IMR-90 (cell line): ENCODE measurements at regions not wholly inside any gene's neighbourhood (a gene's known extent, or its start where the extent isn't known, plus 50 kb on each side); places are given as distances from the start of the nearest gene placed in this dataset.

ENCODE experiments used
- ATAC-seq: fragments of 200-7000 bp; cut with Tn5 transposase; 2 replicates; pipeline ENCODE4 v1.9.1; 2020; ENCODE audit warnings: low read depth, mild to moderate bottlenecking, moderate library complexity
- BruUV-seq: library from RNA; stranded (reverse); fragments of 400-500 nt; replicated peaks from 2 replicates; lab custom pipeline; 2021; lab: Mats Ljungman, UMichigan
- CTCF ChIA-PET: fragments of 300-600 bp; formaldehyde crosslinking; extraction: SDS; loops from one replicate; lab custom pipeline; 2021; ENCODE audit warnings: antibody characterized with exemption; lab: Yijun Ruan, JAX
- POLR2A ChIA-PET: fragments of 300-600 bp; sonication (Branson Sonifier 250); formaldehyde crosslinking; loops from one replicate; lab custom pipeline; 2022; ENCODE audit warnings: antibody characterized with exemption; ENCODE audit not compliant: unreplicated experiment; lab: Charles Lee
- DNase-seq: peaks from one replicate; pipeline ENCODE4 v3.0.0; 2013
- H2AFZ ChIP-seq: replicated peaks from 2 replicates; pipeline ENCODE3; 2013; ENCODE audit warnings: low read length, mild to moderate bottlenecking; ENCODE audit not compliant: poor library complexity
- H2AK5ac ChIP-seq: 2 replicates; pipeline ENCODE4 v1.6.1; 2013; ENCODE audit warnings: low read depth, low read length, inconsistent platforms
- H2AK9ac ChIP-seq: replicated peaks from 2 replicates; pipeline ENCODE3; 2013; ENCODE audit warnings: mild to moderate bottlenecking, low read depth, low read length, moderate library complexity; ENCODE audit not compliant: poor library complexity
- H2BK120ac ChIP-seq: 2 replicates; pipeline ENCODE4 v1.6.1; 2013; ENCODE audit warnings: low read depth, low read length, inconsistent platforms
- H2BK15ac ChIP-seq: 3 replicates; pipeline ENCODE4 v1.6.1; 2013; ENCODE audit warnings: low read depth, low read length, inconsistent platforms
- H2BK20ac ChIP-seq: 2 replicates; pipeline ENCODE4 v1.6.1; 2013; ENCODE audit warnings: low read depth, mild to moderate bottlenecking, inconsistent platforms, low read length, moderate library complexity
- H2BK5ac ChIP-seq: 2 replicates; pipeline ENCODE4 v1.6.1; 2013; ENCODE audit warnings: mild to moderate bottlenecking, low read depth, low read length, inconsistent platforms; ENCODE audit not compliant: poor library complexity, severe bottlenecking
- H3K14ac ChIP-seq: replicated peaks from 2 replicates; pipeline ENCODE4 v1.6.1; 2013; ENCODE audit warnings: low read depth, low read length, inconsistent platforms
- H3K18ac ChIP-seq: 2 replicates; pipeline ENCODE4 v1.6.1; 2013; ENCODE audit warnings: low read depth, low read length, control low read depth
- H3K23ac ChIP-seq: 2 replicates; pipeline ENCODE4 v1.6.1; 2013; ENCODE audit warnings: low read depth, low read length, inconsistent platforms
- H3K27ac ChIP-seq: 2 replicates; pipeline ENCODE4 v1.5.1; 2013; ENCODE audit warnings: mild to moderate bottlenecking, control low read depth, low read length; ENCODE audit not compliant: insufficient read depth
- H3K27me3 ChIP-seq: 2 replicates; pipeline ENCODE4 v1.6.1; 2013; ENCODE audit warnings: low read length; ENCODE audit not compliant: control insufficient read depth, insufficient read depth
- H3K36me3 ChIP-seq: 2 replicates; pipeline ENCODE4 v1.6.1; 2013; ENCODE audit warnings: low read length, mixed read lengths; ENCODE audit not compliant: control insufficient read depth, insufficient read depth
- H3K4ac ChIP-seq: 2 replicates; pipeline ENCODE4 v1.6.1; 2013; ENCODE audit warnings: low read depth, low read length, inconsistent platforms
- H3K4me1 ChIP-seq: 2 replicates; pipeline ENCODE4 v1.6.1; 2013; ENCODE audit warnings: low read length, mixed read lengths; ENCODE audit not compliant: control insufficient read depth, insufficient read depth
- H3K4me2 ChIP-seq: 2 replicates; pipeline ENCODE4 v1.6.1; 2013; ENCODE audit warnings: low read depth, mild to moderate bottlenecking, control low read depth, low read length, moderate library complexity
- H3K4me3 ChIP-seq: 2 replicates; pipeline ENCODE4 v1.5.1; 2013; ENCODE audit warnings: low read depth, mild to moderate bottlenecking, control low read depth, low read length, moderate library complexity; ENCODE audit not compliant: insufficient read depth
- H3K56ac ChIP-seq: 2 replicates; pipeline ENCODE4 v1.6.1; 2013; ENCODE audit warnings: low read length, inconsistent platforms; ENCODE audit not compliant: insufficient read depth; ENCODE audit errors: extremely low read depth
- H3K79me1 ChIP-seq, 2 experiments: 2 replicates each; pipeline ENCODE4 v1.6.1; 2013; ENCODE audit warnings: low read length in 2 of 2, inconsistent platforms in 1 of 2, low read depth in 1 of 2
- H3K9ac ChIP-seq: 2 replicates; pipeline ENCODE4 v1.6.1; 2013; ENCODE audit warnings: low read depth, low read length, control low read depth
- H3K9me1 ChIP-seq: 2 replicates; pipeline ENCODE4 v1.6.1; 2013; ENCODE audit warnings: low read length, inconsistent platforms; ENCODE audit not compliant: insufficient read depth
- H3K9me3 ChIP-seq: 2 replicates; pipeline ENCODE4 v1.6.1; 2013; ENCODE audit warnings: low read length; ENCODE audit not compliant: control insufficient read depth, insufficient read depth
- H4K20me1 ChIP-seq: 2 replicates; pipeline ENCODE4 v1.6.1; 2013; ENCODE audit warnings: low read length, inconsistent platforms; ENCODE audit not compliant: insufficient read depth
- H4K5ac ChIP-seq: 2 replicates; pipeline ENCODE4 v1.6.1; 2013; ENCODE audit warnings: mild to moderate bottlenecking, low read depth, low read length, control low read depth
- H4K8ac ChIP-seq, 2 experiments: 2 replicates each; pipeline ENCODE4 v1.6.1; 2013; ENCODE audit warnings: low read depth in 2 of 2, low read length in 2 of 2, control low read depth in 1 of 2, inconsistent platforms in 1 of 2
- H4K91ac ChIP-seq: 2 replicates; pipeline ENCODE4 v1.6.1; 2013; ENCODE audit warnings: low read depth, low read length, inconsistent platforms; ENCODE audit not compliant: insufficient read depth
- BHLHE40 ChIP-seq: fragments of 150-350 bp; IDR thresholded peaks from 2 replicates; pipeline ENCODE4 v1.6.1; 2016; ENCODE audit warnings: mild to moderate bottlenecking, low read depth, low read length
- MAFK ChIP-seq: IDR thresholded peaks from 2 replicates; pipeline ENCODE4 v1.6.1; 2012; ENCODE audit warnings: low read depth, low read length, improper control_type of control experiment
- RAD21 ChIP-seq: IDR thresholded peaks from 2 replicates; pipeline ENCODE4 v1.6.1; 2012; ENCODE audit warnings: low read length, improper control_type of control experiment
- SMC3 ChIP-seq: fragments of 150-350 bp; IDR thresholded peaks from 2 replicates; pipeline ENCODE4 v1.6.1; 2016; ENCODE audit warnings: low read depth, mild to moderate bottlenecking, antibody characterized with exemption, low read length, moderate library complexity
- WGBS, 2 experiments: methylation state at CpG; one replicate each; pipeline versions ENCODE4 v1.1.5 to v1.1.7; 2013; ENCODE audit warnings: missing lambda C conversion rate in 2 of 2; ENCODE audit not compliant: insufficient read length in 1 of 2; ENCODE audit errors: extremely low coverage in 2 of 2; 5-methylcytosine and 5-hydroxymethylcytosine counted together
- dilution Hi-C: fragments of 300-500 bp; cut with HindIII; formaldehyde crosslinking; loops from one replicate; pipeline ENCODE4 v1.14.3; 2018; ENCODE audit warnings: low sequenced_read_pairs; ENCODE audit not compliant: unreplicated experiment
- in situ Hi-C: fragments of 300-500 bp; cut with MboI; formaldehyde crosslinking; loops from 3 replicates; pipeline ENCODE4 v1.14.3; 2019; ENCODE audit warnings: low sequenced_read_pairs, inconsistent platforms, mixed read lengths
- intact Hi-C: fragments of 100-400 bp; cut with micrococcal nuclease; formaldehyde crosslinking; loops from 2 replicates; pipeline ENCODE4 v1.10.0; 2022

- intact Hi-C loops, result loop anchor here (5.0 kb wide), 1 partner anchor 837 kb away; the partner anchor contains the start of gene ID2
- H3K4me2 ChIP-seq, result peak overlapping the region; percentile 73
- 0% methylated on average over 1 of the region's 2 CpGs; no CpG with 5 or more reads in 1 of the 2 experiments for WGBS, 2 experiments
Observed at GRCh38 chr2:7845332-7845731, 836.5 kb upstream of the ID2 start.

More at GRCh38 chr2:7845332-7845731, 836.5 kb upstream of the ID2 start:
- ATAC-seq (peak; percentile 73), DNase-seq (peak; percentile 69)
- H2BK5ac ChIP-seq, result peak overlapping the region; percentile 72
- peak overlapping the region; percentile 93 for H2BK120ac ChIP-seq
- no peak overlapping the region for H2BK15ac ChIP-seq
- H3K79me1 ChIP-seq, result no peaks in the 10 kb centered on the region
- no peaks in the 10 kb centered on the region for H4K20me1 ChIP-seq
- H3K27ac ChIP-seq, result no peak overlapping the region
- TF ChIP-seq MAFK, result 0 out of 2 replicates have a peak, but pooled peaks have one; percentile 14
- no peak for TF ChIP-seq RAD21
- TF ChIP-seq BHLHE40, result 0 out of 2 replicates have a peak, but pooled peaks have one; percentile 13
- TF ChIP-seq SMC3, result no peak
- POLR2A ChIA-PET, result no interaction called here
- H3K4me3 ChIP-seq, result no peak overlapping the region
- 0 out of 2 replicates have a peak overlapping the region, but pooled peaks have one; percentile 56 for H3K23ac ChIP-seq
- peak overlapping the region; percentile 75; the same call in 1 of the 2 replicates for H3K14ac ChIP-seq
- peaks cover 10% of the 10 kb centered on the region for H3K4me1 ChIP-seq
- peak overlapping the region; percentile 31; the same call in 1 of the 2 replicates for H3K18ac ChIP-seq
- peaks cover 12% of the 10 kb centered on the region; the same call in 1 of the 2 replicates for H3K9me1 ChIP-seq
- BruUV-seq, result no TSS peak
- peak overlapping the region; percentile 82 for H3K4ac ChIP-seq
- H2AK5ac ChIP-seq, result no peak overlapping the region
- peak overlapping the region; percentile 29; the same call in 1 of the 2 replicates for H3K56ac ChIP-seq
- H3K9ac ChIP-seq, result no peak overlapping the region
- peak overlapping the region in 1 of 2 experiments; percentile 66; a peak in 1 of 4 replicates for H4K8ac ChIP-seq
- H3K9me3 ChIP-seq, result no peaks in the 10 kb centered on the region
- no peaks in the 10 kb centered on the region for H3K36me3 ChIP-seq
- no peak overlapping the region for H2AK9ac ChIP-seq
- in situ Hi-C loops (loop anchor here (25.0 kb wide), 1 partner anchor 842 kb away; the partner anchor contains the start of gene ID2), dilution Hi-C loops (no loop called here)
- peak overlapping the region; percentile 85 for H2BK20ac ChIP-seq
- CTCF ChIA-PET, result no interaction called here
- peak overlapping the region; percentile 47 for H2AFZ ChIP-seq
- H4K5ac ChIP-seq, result no peak overlapping the region
- H4K91ac ChIP-seq, result no peak overlapping the region; the same call in 1 of the 2 replicates
- no peaks in the 10 kb centered on the region for H3K27me3 ChIP-seq
